ENCODE measurements at regions not wholly inside any gene's neighbourhood (a gene's known extent, or its start where the extent isn't known, plus 50 kb on each side); places are given as distances from the start of the nearest gene placed in this dataset.

DNA sequence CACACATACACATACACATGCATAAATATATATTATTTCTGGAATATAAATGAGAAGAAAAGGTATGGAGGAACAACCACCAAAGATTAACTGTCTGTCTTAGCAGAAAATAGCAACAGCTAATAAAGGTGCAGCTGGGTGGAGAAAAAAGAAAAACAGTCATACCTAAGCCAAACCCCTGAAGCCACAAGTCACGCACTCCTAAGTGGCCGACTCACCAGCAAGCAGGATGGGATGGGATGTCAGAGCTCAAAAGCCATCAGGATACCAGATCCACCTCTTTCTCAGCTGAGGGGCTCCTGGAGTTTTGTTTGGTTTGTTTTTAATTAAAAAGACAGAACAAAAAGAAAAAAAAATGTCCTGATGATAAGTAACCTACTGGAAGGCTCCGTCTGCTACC lies 64.7 kb upstream of the HIVEP3 start:
- DNase-seq = no peak
- Histone ChIP-seq H3K27ac (no peak overlapping the region), H3K9me3 (no peaks in the 10 kb centered on the region), H3K27me3 (no peaks in the 10 kb centered on the region), H3K4me1 (no peaks in the 10 kb centered on the region), H3K4me3 (no peak overlapping the region), H3K36me3 (no peaks in the 10 kb centered on the region)
- intact Hi-C loops (cut with DNase I) = no loop called here
- TF ChIP-seq, protein P1, sequence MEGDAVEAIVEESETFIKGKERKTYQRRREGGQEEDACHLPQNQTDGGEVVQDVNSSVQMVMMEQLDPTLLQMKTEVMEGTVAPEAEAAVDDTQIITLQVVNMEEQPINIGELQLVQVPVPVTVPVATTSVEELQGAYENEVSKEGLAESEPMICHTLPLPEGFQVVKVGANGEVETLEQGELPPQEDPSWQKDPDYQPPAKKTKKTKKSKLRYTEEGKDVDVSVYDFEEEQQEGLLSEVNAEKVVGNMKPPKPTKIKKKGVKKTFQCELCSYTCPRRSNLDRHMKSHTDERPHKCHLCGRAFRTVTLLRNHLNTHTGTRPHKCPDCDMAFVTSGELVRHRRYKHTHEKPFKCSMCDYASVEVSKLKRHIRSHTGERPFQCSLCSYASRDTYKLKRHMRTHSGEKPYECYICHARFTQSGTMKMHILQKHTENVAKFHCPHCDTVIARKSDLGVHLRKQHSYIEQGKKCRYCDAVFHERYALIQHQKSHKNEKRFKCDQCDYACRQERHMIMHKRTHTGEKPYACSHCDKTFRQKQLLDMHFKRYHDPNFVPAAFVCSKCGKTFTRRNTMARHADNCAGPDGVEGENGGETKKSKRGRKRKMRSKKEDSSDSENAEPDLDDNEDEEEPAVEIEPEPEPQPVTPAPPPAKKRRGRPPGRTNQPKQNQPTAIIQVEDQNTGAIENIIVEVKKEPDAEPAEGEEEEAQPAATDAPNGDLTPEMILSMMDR (IDR thresholded peaks at IDR 0.05) = no peak
- ATAC-seq = no peak

DNA sequence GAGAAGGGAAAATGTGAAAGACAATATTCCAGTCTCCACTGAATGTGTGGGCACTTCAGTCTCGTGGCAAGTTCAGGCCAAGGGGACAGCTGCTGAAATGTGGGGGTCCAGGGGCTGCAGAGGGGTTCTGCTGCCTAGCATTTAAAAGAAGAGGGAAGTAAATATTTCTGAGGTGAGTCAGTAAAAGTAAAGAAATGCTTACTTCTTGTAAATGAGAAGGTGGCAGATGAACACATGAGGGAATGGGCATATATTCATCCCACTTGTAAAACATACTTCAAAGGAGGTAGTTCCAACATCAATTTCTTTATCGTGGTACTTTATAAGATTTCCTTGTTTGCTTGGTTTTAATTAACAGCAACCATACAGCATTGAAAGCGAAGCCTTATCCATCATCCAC lies 63.1 kb upstream of the HIVEP3 start:
- Histone ChIP-seq H3K9me3 (no peaks in the 10 kb centered on the region), H3K36me3 (no peaks in the 10 kb centered on the region), H3K4me3 (no peak overlapping the region), H3K27ac (no peak overlapping the region), H3K27me3 (no peaks in the 10 kb centered on the region), H3K4me1 (no peaks in the 10 kb centered on the region)
- no peak for DNase-seq
- ATAC-seq = no peak
- TF ChIP-seq, protein P1 (IDR thresholded peaks at IDR 0.05) = no peak
- intact Hi-C loops (cut with DNase I) = no loop called here

DNA sequence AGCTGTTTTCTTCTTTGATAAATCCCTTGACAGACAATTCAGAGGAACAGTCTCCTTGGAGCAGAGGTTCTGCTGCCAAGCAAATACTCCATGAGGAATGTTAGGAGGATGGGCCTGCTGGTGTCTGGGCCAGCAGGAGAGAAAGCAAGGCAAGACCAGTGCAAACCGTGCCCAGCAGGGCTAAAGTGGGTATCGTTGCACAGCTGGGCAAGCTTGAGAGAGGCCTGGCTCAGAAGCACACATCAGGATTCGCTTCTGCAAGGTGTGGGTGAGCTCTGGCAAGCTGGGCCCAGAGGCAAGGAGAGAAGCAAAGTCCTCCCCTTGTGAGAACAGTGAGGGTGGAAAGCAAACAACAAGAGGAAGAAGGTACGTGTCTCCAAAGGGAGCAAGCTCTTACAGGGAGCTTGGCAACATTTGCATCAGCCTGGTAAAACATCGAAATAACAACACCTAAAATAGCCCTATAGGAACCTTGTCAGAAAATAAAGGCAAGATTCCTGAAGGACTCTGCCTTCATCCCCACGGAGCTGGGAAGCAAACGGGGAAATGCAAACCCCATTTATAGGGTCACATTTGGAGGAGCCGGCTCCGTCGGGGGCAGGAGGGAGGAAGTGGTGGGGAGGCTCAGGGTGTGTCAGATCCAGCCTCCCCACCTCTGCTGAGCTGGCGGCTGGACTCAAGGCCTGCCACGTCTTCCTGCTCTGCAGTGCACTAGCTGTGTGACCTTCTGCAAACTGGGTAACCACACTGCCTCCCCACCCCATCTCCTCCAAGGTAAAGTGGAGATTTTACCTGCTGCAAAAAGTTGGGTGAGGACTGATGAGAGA lies 62.3 kb upstream of the HIVEP3 start:
- Histone ChIP-seq H3K36me3 (no peaks in the 10 kb centered on the region), H3K9me3 (no peaks in the 10 kb centered on the region), H3K4me1 (no peaks in the 10 kb centered on the region), H3K4me3 (no peak overlapping the region), H3K27ac (no peak overlapping the region), H3K27me3 (no peaks in the 10 kb centered on the region)
- no peak for ATAC-seq
- DNase-seq = no peak
- TF ChIP-seq, protein P1 (IDR thresholded peaks at IDR 0.05) = no peak
- intact Hi-C loops (cut with DNase I) = no loop called here

- no peak overlapping the region for H3K4me3 ChIP-seq
- no peaks in the 10 kb centered on the region for H3K9me3 ChIP-seq
- TF ChIP-seq, protein P1 (IDR thresholded peaks at IDR 0.05) = no peak
- DNase-seq (no peak), ATAC-seq (no peak)
- no peaks in the 10 kb centered on the region for H3K4me1 ChIP-seq
- intact Hi-C loops (cut with DNase I) = no loop called here
- H3K27me3 ChIP-seq = no peaks in the 10 kb centered on the region
- H3K27ac ChIP-seq = no peak overlapping the region
- no peaks in the 10 kb centered on the region for H3K36me3 ChIP-seq
Observed at GRCh38 chr1:41978986-41979385, 60.3 kb upstream of the HIVEP3 start.

DNA sequence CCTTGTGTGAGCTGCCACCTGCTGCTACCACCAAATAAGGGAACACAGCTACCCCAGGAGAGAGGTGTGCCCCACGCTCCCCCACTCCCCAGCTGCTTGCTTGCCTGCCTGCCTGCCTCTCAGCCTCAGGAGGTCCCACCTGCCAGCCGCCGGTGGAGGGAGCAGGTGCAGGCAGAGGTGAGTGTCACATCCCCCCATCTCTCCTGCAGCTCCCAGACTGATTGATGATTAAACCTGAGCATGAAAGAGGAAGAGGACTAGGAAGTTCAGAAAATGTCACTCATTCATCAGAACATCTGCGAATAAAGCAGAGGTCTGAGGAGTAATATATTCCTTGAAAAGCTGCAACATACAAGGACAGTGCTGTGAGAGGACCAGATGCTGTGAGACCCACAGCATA lies 58.6 kb upstream of the HIVEP3 start:
- H3K27ac ChIP-seq = no peak overlapping the region
- H3K36me3 ChIP-seq = no peaks in the 10 kb centered on the region
- ATAC-seq = no peak
- H3K4me3 ChIP-seq = no peak overlapping the region
- intact Hi-C loops (cut with DNase I) = no loop called here
- no peaks in the 10 kb centered on the region for H3K4me1 ChIP-seq
- DNase-seq = no peak
- TF ChIP-seq, protein P1 (IDR thresholded peaks at IDR 0.05) = no peak
- no peaks in the 10 kb centered on the region for H3K9me3 ChIP-seq
- no peaks in the 10 kb centered on the region for H3K27me3 ChIP-seq
